ENCODE measurements at regions not wholly inside any gene's neighbourhood (a gene's known extent, or its start where the extent isn't known, plus 50 kb on each side); places are given as distances from the start of the nearest gene placed in this dataset.
A peak's percentile ranks its signal among the peaks of the same experiment; 100 is the strongest.

- no peak overlapping the region for H3K27ac ChIP-seq (ENCODE audit: low read depth, low read length, severe bottlenecking)
- H3K4me1 ChIP-seq (ENCODE audit: control insufficient read depth, insufficient read depth, low read length, poor library complexity, severe bottlenecking): no peaks in the 10 kb centered on the region
- H3K9me3 ChIP-seq (ENCODE audit: control insufficient read depth, low read length): peaks cover 6% of the 10 kb centered on the region
- WGBS, 2 experiments (ENCODE audit: insufficient coverage in 2 of 2): 92 to 96% methylated on average over 8 to 9 of the region's 9 CpGs
- no peaks in the 10 kb centered on the region for H3K36me3 ChIP-seq (ENCODE audit: control insufficient read depth, insufficient read depth, low read length)
- H3K4me3 ChIP-seq (ENCODE audit: extremely low read depth, insufficient read depth, low read length, poor library complexity, severe bottlenecking): no peak overlapping the region
Measured at GRCh38 chr3:72151465-72152238, 366.7 kb upstream of the PROK2 start.

- Histone ChIP-seq H3K9me3 (ENCODE audit: control insufficient read depth, low read length) (peaks cover 6% of the 10 kb centered on the region), H3K4me1 (ENCODE audit: control insufficient read depth, insufficient read depth, low read length, poor library complexity, severe bottlenecking) (no peaks in the 10 kb centered on the region), H3K27ac (ENCODE audit: low read depth, low read length, severe bottlenecking) (no peak overlapping the region), H3K4me3 (ENCODE audit: extremely low read depth, insufficient read depth, low read length, poor library complexity, severe bottlenecking) (no peak overlapping the region), H3K36me3 (ENCODE audit: control insufficient read depth, insufficient read depth, low read length) (no peaks in the 10 kb centered on the region)
- 81 to 89% methylated on average over 5 of the region's 6 CpGs for WGBS, 2 experiments (ENCODE audit: insufficient coverage in 2 of 2)
Measured at GRCh38 chr3:72150634-72151412, 365.9 kb upstream of the PROK2 start.

GRCh38 chr3:72149645-72150300 lies 364.8 kb upstream of the PROK2 start:
- Histone ChIP-seq H3K4me1 (ENCODE audit: control insufficient read depth, insufficient read depth, low read length, poor library complexity, severe bottlenecking) (peaks cover 6% of the 10 kb centered on the region), H3K4me3 (ENCODE audit: extremely low read depth, insufficient read depth, low read length, poor library complexity, severe bottlenecking) (no peak overlapping the region), H3K27ac (ENCODE audit: low read depth, low read length, severe bottlenecking) (no peak overlapping the region), H3K36me3 (ENCODE audit: control insufficient read depth, insufficient read depth, low read length) (no peaks in the 10 kb centered on the region), H3K9me3 (ENCODE audit: control insufficient read depth, low read length) (peaks cover 6% of the 10 kb centered on the region)
- 91 to 97% methylated on average over 5 to 7 of the region's 8 CpGs for WGBS, 2 experiments (ENCODE audit: insufficient coverage in 2 of 2)

- no peaks in the 10 kb centered on the region for H3K36me3 ChIP-seq (ENCODE audit: control insufficient read depth, insufficient read depth, low read length)
- H3K9me3 ChIP-seq (ENCODE audit: control insufficient read depth, low read length): peaks cover 6% of the 10 kb centered on the region
- peaks cover 19% of the 10 kb centered on the region for H3K4me1 ChIP-seq (ENCODE audit: control insufficient read depth, insufficient read depth, low read length, poor library complexity, severe bottlenecking)
- 97 to 100% methylated on average over 3 of the region's 3 CpGs for WGBS, 2 experiments (ENCODE audit: insufficient coverage in 2 of 2)
- H3K27ac ChIP-seq (ENCODE audit: low read depth, low read length, severe bottlenecking): no peak overlapping the region
- no peak overlapping the region for H3K4me3 ChIP-seq (ENCODE audit: extremely low read depth, insufficient read depth, low read length, poor library complexity, severe bottlenecking)
Measured at GRCh38 chr3:72147600-72147999, 362.7 kb upstream of the PROK2 start.

GRCh38 chr3:72145506-72146380 lies 360.8 kb upstream of the PROK2 start:
- Histone ChIP-seq H3K36me3 (ENCODE audit: control insufficient read depth, insufficient read depth, low read length) (no peaks in the 10 kb centered on the region), H3K4me1 (ENCODE audit: control insufficient read depth, insufficient read depth, low read length, poor library complexity, severe bottlenecking) (peaks cover 19% of the 10 kb centered on the region), H3K27ac (ENCODE audit: low read depth, low read length, severe bottlenecking) (peak overlapping the region; percentile 66), H3K4me3 (ENCODE audit: extremely low read depth, insufficient read depth, low read length, poor library complexity, severe bottlenecking) (no peak overlapping the region), H3K9me3 (ENCODE audit: control insufficient read depth, low read length) (peaks cover 6% of the 10 kb centered on the region)
- WGBS, 2 experiments (ENCODE audit: insufficient coverage in 2 of 2): 67 to 88% methylated on average over 6 to 8 of the region's 12 CpGs

GRCh38 chr3:72144773-72145505 lies 360.0 kb upstream of the PROK2 start:
- Histone ChIP-seq H3K4me3 (ENCODE audit: extremely low read depth, insufficient read depth, low read length, poor library complexity, severe bottlenecking) (no peak overlapping the region), H3K4me1 (ENCODE audit: control insufficient read depth, insufficient read depth, low read length, poor library complexity, severe bottlenecking) (peaks cover 19% of the 10 kb centered on the region), H3K9me3 (ENCODE audit: control insufficient read depth, low read length) (peaks cover 6% of the 10 kb centered on the region), H3K36me3 (ENCODE audit: control insufficient read depth, insufficient read depth, low read length) (no peaks in the 10 kb centered on the region), H3K27ac (ENCODE audit: low read depth, low read length, severe bottlenecking) (peak overlapping the region; percentile 66)
- 52 to 54% methylated on average over 6 to 8 of the region's 10 CpGs for WGBS, 2 experiments (ENCODE audit: insufficient coverage in 2 of 2)

- peak overlapping the region; percentile 66 for H3K27ac ChIP-seq (ENCODE audit: low read depth, low read length, severe bottlenecking)
- H3K9me3 ChIP-seq (ENCODE audit: control insufficient read depth, low read length): peaks cover 6% of the 10 kb centered on the region
- H3K36me3 ChIP-seq (ENCODE audit: control insufficient read depth, insufficient read depth, low read length): no peaks in the 10 kb centered on the region
- WGBS, 2 experiments (ENCODE audit: insufficient coverage in 2 of 2): 100% methylated on average over 1 of the region's 6 CpGs; no CpG with 5 or more reads in 1 of the 2 experiments
- H3K4me3 ChIP-seq (ENCODE audit: extremely low read depth, insufficient read depth, low read length, poor library complexity, severe bottlenecking): no peak overlapping the region
- peaks cover 19% of the 10 kb centered on the region for H3K4me1 ChIP-seq (ENCODE audit: control insufficient read depth, insufficient read depth, low read length, poor library complexity, severe bottlenecking)
Measured at GRCh38 chr3:72143966-72144717, 359.2 kb upstream of the PROK2 start.

- Histone ChIP-seq H3K4me1 (ENCODE audit: control insufficient read depth, insufficient read depth, low read length, poor library complexity, severe bottlenecking) (peaks cover 19% of the 10 kb centered on the region), H3K27ac (ENCODE audit: low read depth, low read length, severe bottlenecking) (no peak overlapping the region), H3K9me3 (ENCODE audit: control insufficient read depth, low read length) (peaks cover 2% of the 10 kb centered on the region), H3K36me3 (ENCODE audit: control insufficient read depth, insufficient read depth, low read length) (no peaks in the 10 kb centered on the region), H3K4me3 (ENCODE audit: extremely low read depth, insufficient read depth, low read length, poor library complexity, severe bottlenecking) (no peak overlapping the region)
- WGBS, 2 experiments (ENCODE audit: insufficient coverage in 2 of 2): 90 to 93% methylated on average over 6 of the region's 7 CpGs
Measured at GRCh38 chr3:72143322-72143721, 358.4 kb upstream of the PROK2 start.

- peaks cover 19% of the 10 kb centered on the region for H3K4me1 ChIP-seq (ENCODE audit: control insufficient read depth, insufficient read depth, low read length, poor library complexity, severe bottlenecking)
- WGBS, 2 experiments (ENCODE audit: insufficient coverage in 2 of 2): 100% methylated on average over 1 of the region's 1 CpG; no CpG with 5 or more reads in 1 of the 2 experiments
- no peak overlapping the region for H3K27ac ChIP-seq (ENCODE audit: low read depth, low read length, severe bottlenecking)
- H3K4me3 ChIP-seq (ENCODE audit: extremely low read depth, insufficient read depth, low read length, poor library complexity, severe bottlenecking): no peak overlapping the region
- H3K9me3 ChIP-seq (ENCODE audit: control insufficient read depth, low read length): no peaks in the 10 kb centered on the region
- H3K36me3 ChIP-seq (ENCODE audit: control insufficient read depth, insufficient read depth, low read length): no peaks in the 10 kb centered on the region
Measured at GRCh38 chr3:72142028-72142427, 357.1 kb upstream of the PROK2 start.
